Effector memory CD4-positive, alpha-beta T cell (primary cell): ENCODE measurements at regions not wholly inside any gene's neighbourhood (a gene's known extent, or its start where the extent isn't known, plus 50 kb on each side); places are given as distances from the start of the nearest gene placed in this dataset.
"Not testable (repeated sequence)": the region's sequence is repeated elsewhere in the genome, so short reads cannot be mapped to it uniquely, and the experiment has no call there.

Experiments used
- DNase-seq, 3 donors: peaks; one replicate each; pipeline ENCODE4 v3.0.0-alpha.2; 2020
- H3K27ac ChIP-seq: 2 replicates; pipeline ENCODE4 v1.7.0; 2013; ENCODE audit warnings: mild to moderate bottlenecking, low read length, moderate library complexity; ENCODE audit not compliant: insufficient read depth, poor library complexity, severe bottlenecking
- H3K27me3 ChIP-seq: replicated peaks from 2 replicates; pipeline ENCODE4 v1.7.0; 2013; ENCODE audit warnings: mild to moderate bottlenecking, low read length; ENCODE audit not compliant: insufficient read depth, control insufficient read depth, poor library complexity, severe bottlenecking
- H3K36me3 ChIP-seq: 2 replicates; pipeline ENCODE4 v1.7.0; 2013; ENCODE audit warnings: mild to moderate bottlenecking, low read length, moderate library complexity; ENCODE audit not compliant: control insufficient read depth, insufficient read depth
- H3K4me1 ChIP-seq: 2 replicates; pipeline ENCODE4 v1.7.0; 2013; ENCODE audit warnings: low read length, mild to moderate bottlenecking; ENCODE audit not compliant: control insufficient read depth, insufficient read depth, poor library complexity, severe bottlenecking
- H3K4me3 ChIP-seq: 2 replicates; pipeline ENCODE4 v1.7.0; 2013; ENCODE audit warnings: low read length, low read depth, mild to moderate bottlenecking; ENCODE audit not compliant: insufficient read depth, poor library complexity, severe bottlenecking
- H3K9me3 ChIP-seq: 2 replicates; pipeline ENCODE4 v1.7.0; 2013; ENCODE audit warnings: mild to moderate bottlenecking, low read length, moderate library complexity; ENCODE audit not compliant: control insufficient read depth

GRCh38 chr6:14231071-14231483 lies 113.5 kb downstream of the CD83 start:
- H3K9me3 ChIP-seq = no peaks in the 10 kb centered on the region
- H3K27ac ChIP-seq = no peak overlapping the region
- no peaks in the 10 kb centered on the region for H3K4me1 ChIP-seq
- DNase-seq = no peak
- H3K4me3 ChIP-seq = no peak overlapping the region
- no peaks in the 10 kb centered on the region for H3K27me3 ChIP-seq
- no peaks in the 10 kb centered on the region for H3K36me3 ChIP-seq

- no peak for DNase-seq
These were observed 114.1 kb downstream of the CD83 start for GRCh38 chr6:14231501-14232280.

GRCh38 chr6:14232889-14233288 lies 115.3 kb downstream of the CD83 start:
- no peaks in the 10 kb centered on the region for H3K27me3 ChIP-seq
- no peak overlapping the region for H3K27ac ChIP-seq
- DNase-seq = no peak
- no peak overlapping the region for H3K4me3 ChIP-seq
- no peaks in the 10 kb centered on the region for H3K36me3 ChIP-seq
- no peaks in the 10 kb centered on the region for H3K4me1 ChIP-seq
- H3K9me3 ChIP-seq = no peaks in the 10 kb centered on the region

More at GRCh38 chr6:14231501-14232280, 114.1 kb downstream of the CD83 start:
- H3K27ac ChIP-seq = no peak overlapping the region
- no peaks in the 10 kb centered on the region for H3K4me1 ChIP-seq
- no peak overlapping the region for H3K4me3 ChIP-seq
- H3K36me3 ChIP-seq = no peaks in the 10 kb centered on the region
- no peaks in the 10 kb centered on the region for H3K27me3 ChIP-seq
- no peaks in the 10 kb centered on the region for H3K9me3 ChIP-seq

- Histone ChIP-seq H3K36me3 (no peaks in the 10 kb centered on the region), H3K27ac (no peak overlapping the region), H3K4me3 (no peak overlapping the region), H3K27me3 (no peaks in the 10 kb centered on the region), H3K4me1 (no peaks in the 10 kb centered on the region), H3K9me3 (no peaks in the 10 kb centered on the region)
- DNase-seq = no peak
These were observed 118.2 kb downstream of the CD83 start for GRCh38 chr6:14235653-14236356.

DNA sequence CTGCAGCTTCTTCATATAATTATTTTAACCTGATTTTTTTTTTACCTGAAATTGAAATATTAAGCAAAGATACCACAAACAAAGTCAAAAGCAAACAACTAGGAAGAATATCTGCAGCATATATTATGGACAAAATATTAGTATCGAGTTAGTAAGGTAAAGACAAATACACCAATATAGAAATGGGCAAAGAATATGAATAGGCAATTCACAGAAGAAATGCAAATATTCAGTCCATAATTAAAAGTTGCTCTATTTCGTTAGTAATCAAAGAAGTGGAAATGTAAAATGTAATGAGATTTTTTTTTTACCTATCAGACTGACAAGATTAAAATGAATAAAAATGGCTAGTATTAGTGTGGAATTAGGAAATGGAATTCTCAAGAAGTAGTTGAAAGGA lies 121.5 kb downstream of the CD83 start:
- Histone ChIP-seq H3K4me3 (no peak overlapping the region), H3K27ac (no peak overlapping the region), H3K27me3 (no peaks in the 10 kb centered on the region), H3K4me1 (no peaks in the 10 kb centered on the region), H3K9me3 (no peaks in the 10 kb centered on the region), H3K36me3 (no peaks in the 10 kb centered on the region)
- no peak for DNase-seq

DNA sequence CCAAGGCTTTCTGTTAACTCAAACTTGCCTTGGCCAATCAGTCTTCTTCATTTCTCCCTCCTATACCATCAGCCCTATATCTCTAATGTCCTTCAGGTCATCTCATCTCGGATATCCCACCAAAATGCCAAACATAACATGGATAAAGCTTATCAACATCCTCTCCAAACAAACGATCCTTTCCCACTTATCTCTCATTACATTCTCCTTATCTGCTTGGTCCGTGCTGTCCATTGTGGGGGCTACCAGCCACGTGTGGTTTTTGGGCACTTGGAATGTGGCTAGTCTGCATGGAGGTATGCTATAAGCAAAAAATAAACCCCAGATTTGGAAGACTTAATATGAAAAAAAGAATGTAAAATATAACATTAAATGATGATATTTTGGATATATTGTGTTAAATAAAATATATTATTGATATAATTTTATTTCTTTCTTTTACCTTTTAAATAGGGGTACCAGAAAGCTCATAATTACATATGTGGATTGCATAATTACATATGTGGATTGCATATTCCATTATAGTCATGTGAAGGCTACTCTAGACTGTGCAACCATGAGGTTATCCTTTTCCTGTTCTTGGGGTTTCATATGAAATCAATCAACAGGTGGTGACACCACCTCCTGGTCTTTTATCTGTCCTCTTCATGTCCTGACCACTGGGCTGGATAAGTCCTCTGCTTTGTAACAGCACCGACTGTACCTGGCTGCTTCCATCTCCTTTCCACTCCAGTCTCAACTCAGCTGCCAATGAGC lies 123.0 kb downstream of the CD83 start:
- Histone ChIP-seq H3K36me3 (no peaks in the 10 kb centered on the region), H3K27ac (no peak overlapping the region), H3K9me3 (no peaks in the 10 kb centered on the region), H3K27me3 (no peaks in the 10 kb centered on the region), H3K4me3 (no peak overlapping the region), H3K4me1 (no peaks in the 10 kb centered on the region)
- no peak for DNase-seq

GRCh38 chr6:14241255-14242070 lies 123.9 kb downstream of the CD83 start:
- DNase-seq = no peak
- no peaks in the 10 kb centered on the region for H3K9me3 ChIP-seq
- no peak overlapping the region for H3K27ac ChIP-seq
- no peak overlapping the region for H3K4me3 ChIP-seq
- H3K36me3 ChIP-seq = no peaks in the 10 kb centered on the region
- no peaks in the 10 kb centered on the region for H3K4me1 ChIP-seq
- H3K27me3 ChIP-seq = no peaks in the 10 kb centered on the region

DNA sequence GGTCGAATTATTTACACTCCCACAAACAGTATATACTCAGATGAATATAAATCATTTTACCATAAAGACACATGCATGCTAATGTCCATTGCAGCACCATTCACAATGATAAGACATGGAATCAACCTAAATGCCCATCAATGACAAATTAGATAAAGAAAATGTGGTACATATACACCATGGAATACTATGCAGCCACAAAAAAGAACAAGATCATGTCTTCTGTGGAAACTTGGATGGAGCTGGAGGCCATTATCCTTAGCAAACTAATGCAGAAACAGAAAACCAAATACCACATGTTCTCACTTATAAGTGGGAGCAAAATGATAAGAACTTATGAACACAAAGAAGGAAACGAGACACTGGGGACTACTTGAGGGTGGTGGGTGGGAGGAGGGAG lies 125.3 kb downstream of the CD83 start:
- not testable (repeated sequence) for H3K36me3 ChIP-seq, H3K9me3 ChIP-seq, H3K27ac ChIP-seq, DNase-seq, H3K4me1 ChIP-seq, H3K4me3 ChIP-seq, H3K27me3 ChIP-seq

GRCh38 chr6:14243597-14243996 lies 126.0 kb downstream of the CD83 start:
- Histone ChIP-seq H3K4me3 (no peak overlapping the region), H3K36me3 (no peaks in the 10 kb centered on the region), H3K4me1 (no peaks in the 10 kb centered on the region), H3K9me3 (no peaks in the 10 kb centered on the region), H3K27me3 (no peaks in the 10 kb centered on the region), H3K27ac (no peak overlapping the region)
- DNase-seq = no peak
